ENCODE measurements at regions not wholly inside any gene's neighbourhood (a gene's known extent, or its start where the extent isn't known, plus 50 kb on each side); places are given as distances from the start of the nearest gene placed in this dataset.
"Not testable (repeated sequence)": the region's sequence is repeated elsewhere in the genome, so short reads cannot be mapped to it uniquely, and the experiment has no call there.

DNA sequence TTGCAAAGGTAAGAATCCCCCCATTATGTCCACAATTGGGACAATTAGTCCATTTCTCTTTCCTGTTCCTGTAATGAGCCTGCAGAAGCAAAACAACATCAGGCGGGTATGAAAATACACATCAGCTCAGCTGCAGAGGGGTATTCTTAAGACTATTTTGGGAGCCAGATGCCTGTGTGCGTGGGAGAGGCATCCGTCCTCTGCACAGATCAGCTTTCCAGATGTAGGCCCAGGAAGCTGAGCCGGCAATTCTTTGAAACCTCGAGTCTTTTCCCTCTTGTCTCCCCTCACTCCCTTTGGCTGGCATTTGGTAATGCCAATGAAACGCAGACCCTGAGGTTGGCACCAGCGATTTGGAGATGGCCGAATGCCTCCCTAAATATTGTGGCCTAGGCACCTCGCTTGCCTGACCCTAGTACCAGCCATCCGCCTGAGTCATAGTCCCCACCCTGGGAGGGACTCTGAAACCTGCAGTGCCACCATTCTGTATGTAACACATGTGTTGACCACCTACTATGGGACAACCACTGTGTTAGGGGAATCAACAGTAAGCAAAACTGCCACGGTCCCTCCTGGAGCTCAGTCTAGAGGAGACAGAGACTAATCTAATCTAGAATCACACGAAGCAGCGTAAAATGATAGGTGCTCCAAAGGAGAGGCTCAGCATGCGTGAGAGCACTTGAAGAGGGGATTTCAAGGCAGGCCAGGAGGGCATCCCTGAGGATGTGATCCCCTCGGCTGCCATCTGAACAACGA, 603.0 kb downstream of the MATN1 start:
- DNase-seq (ENCODE audit: low read depth), result no peak

DNA sequence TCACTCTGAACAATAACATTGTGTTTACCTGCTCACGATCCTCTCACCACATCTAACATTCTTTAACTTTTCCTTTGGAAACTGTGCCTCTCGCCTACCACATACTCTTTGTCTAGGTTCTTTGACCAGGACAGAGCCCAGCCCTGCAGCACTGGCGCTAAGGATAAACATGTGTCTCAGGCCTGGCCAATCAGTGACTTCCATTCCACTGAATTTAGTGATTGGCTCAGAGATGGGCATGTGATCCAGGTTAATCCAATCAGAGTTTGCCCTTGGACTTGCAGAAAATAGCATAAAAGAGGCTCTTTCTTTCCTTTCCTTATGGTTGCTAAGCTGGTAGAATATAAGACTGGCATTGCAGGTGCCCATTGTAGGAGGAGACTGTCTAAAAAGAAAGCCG, 605.7 kb downstream of the MATN1 start:
- DNase-seq (ENCODE audit: low read depth), result no peak

DNA sequence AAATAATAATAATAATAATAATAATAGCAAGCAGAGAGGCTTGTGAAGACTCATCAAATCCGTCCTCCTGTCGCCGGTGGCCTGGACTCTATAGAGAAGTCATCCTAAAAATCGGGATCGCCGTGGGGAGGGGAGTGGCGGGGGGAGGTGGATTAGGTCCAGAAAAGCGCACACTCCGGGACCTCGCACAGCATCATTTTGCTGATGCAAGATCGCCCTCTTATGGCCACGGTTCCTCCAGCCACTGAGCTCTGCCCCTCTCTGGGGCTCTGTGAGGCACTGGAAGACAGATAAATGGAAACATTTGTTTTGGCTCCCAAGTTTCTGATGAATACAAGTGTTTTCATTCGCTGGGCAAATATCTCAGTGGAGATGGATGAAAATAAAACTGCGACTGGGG, 612.0 kb downstream of the MATN1 start:
- peak; percentile 20 for DNase-seq (ENCODE audit: low read depth)

DNA sequence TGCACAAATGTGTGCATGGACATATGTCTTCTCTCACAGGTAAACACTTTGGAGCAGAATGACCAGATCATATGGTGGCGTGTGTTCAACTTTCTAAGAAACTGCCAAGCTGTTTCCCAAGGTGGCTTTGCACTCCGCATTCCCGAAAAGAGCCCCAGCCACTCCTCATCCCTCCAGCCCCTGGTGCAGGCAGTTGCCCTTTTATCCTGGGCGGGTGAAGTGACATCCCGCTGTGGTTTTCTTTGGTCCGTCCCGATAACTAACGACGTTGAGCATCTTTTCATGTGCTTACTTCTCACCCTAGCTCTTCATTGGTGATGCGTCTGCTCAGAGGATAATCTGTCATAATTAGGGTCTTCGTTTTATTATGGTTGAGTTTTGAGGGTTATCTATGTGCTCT, 612.5 kb downstream of the MATN1 start:
- no peak for DNase-seq (ENCODE audit: low read depth)

- peak; percentile 30 for DNase-seq (ENCODE audit: low read depth)
Observed at GRCh38 chr1:30109853-30110252, 613.5 kb downstream of the MATN1 start.

DNA sequence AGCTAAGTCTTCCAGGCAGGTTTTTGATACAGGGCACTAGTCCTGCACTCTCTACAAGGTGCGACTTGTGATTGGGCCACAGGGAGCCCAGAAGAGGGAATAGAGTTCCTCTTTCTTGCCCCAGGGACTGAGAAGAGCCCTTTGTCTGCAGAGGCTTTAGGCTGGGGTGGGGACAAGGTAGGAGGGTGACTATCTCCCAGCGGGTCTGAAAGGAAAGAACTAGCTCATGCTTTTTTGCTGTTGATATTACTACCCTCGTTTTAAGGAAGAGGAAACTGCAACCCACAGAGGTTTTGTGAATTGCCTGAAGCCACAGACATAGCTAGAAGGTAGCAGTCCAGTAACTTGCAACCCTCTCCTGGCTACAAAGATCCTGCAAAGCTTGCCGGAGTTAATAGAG, 615.2 kb downstream of the MATN1 start:
- no peak for DNase-seq (ENCODE audit: low read depth)

GRCh38 chr1:30106125-30106524, 617.3 kb downstream of the MATN1 start:
- DNase-seq (ENCODE audit: low read depth), result no peak

DNA sequence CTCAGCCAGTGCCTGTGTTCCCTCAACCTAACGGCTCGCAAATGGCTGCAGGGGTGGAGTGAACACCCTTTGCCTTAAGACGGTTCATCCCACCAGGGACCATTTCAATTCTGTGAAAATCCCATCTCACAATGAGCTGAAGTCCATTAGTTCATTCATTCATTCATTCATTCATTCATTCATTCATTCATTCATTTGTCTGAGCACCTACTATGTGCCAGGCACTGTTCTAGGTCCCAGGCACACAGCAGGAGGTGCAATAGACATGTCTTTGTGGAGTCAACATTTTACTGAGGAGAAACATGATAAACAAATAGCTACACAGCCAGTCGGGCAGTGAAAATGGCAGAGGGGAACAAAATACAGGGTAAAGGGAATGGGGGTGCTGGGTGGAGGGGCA, 618.8 kb downstream of the MATN1 start:
- DNase-seq (ENCODE audit: low read depth), result no peak

DNA sequence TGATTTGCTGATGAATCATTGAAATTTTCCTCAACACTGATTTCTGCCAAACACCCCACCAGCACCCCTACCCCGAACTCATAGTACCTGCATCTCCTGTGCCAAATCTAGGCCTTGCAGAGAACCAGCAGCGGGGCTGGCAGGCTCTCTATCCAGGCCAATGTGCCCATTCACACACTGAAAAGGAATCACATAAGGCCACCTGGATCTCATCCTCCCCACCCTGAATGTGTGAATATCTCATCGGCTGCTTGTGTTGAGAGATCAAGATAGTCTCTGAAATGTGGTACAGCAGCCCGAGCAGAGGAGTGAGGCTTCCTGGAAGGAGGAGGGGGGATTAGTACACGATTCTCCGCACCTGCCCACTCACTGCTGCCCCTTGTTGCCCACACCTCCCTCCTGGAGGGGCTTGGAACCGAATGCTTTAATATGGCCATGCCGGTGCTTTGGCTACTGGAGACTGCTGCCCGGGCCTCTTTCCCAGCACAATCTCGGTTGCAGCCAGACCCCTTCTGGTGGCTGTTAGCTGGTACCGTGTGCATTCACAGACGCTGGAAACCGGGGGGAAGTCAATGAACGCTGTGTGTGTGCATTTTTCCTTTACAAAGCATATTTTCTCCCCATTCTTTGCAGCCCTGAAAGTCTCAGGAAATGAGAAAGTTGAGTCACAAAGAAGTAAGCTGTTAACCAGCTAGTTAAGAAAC, 619.5 kb downstream of the MATN1 start:
- no peak for DNase-seq (ENCODE audit: low read depth)

DNA sequence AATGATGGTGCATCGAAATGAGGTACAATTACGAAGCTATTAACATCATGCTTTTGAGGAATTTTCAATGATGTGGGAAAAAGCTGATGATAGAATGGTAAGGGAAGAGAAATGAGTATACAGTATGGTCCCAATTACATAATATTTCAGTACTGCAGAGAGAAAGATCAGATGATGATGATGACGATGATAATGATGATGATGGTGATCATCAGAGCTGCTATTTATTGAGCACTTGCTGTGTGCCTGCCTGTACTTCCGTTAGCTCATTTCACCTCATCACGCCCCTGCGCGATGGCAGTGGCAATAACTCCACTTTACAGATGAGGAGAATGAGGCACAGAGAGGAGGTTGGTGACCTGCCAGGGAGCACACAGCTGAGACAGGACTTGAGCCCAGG, 620.8 kb downstream of the MATN1 start:
- DNase-seq (ENCODE audit: low read depth), result no peak

DNA sequence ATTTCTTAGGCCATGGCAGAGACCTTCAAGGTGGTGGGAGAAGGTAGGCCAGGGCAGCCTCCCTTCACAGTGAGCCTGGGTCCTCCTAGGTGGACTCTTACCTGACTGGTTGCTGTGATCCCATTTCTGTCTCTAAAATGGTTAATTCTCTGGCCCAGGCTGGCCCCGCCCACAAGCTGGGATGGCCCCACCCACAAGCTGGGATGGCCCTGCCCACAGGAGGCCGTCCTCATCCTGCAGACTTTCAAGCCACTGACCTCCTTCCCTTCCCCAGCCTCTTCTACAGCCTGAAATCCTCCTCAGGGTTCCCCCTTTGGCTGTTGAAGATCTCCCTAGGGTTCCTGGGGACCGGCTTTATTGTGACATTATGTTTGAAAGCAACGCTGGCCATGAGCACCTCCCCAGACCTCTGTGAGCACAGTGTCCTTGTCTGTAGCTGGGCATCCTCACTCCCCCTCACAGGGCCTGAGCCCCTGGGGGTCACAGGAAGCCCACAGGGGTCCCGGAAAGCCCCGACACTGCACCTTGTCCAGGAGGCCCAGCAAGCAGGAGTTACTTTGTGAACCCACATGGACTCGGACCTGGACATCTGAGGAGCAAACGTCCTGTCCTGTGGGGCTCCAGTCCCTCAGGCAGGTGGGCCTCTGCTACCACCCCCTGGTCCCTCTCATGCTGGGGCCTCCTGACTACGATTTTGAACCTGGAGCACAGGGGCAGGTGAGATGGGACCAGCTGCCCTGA, 621.7 kb downstream of the MATN1 start:
- no peak for DNase-seq (ENCODE audit: low read depth)

DNA sequence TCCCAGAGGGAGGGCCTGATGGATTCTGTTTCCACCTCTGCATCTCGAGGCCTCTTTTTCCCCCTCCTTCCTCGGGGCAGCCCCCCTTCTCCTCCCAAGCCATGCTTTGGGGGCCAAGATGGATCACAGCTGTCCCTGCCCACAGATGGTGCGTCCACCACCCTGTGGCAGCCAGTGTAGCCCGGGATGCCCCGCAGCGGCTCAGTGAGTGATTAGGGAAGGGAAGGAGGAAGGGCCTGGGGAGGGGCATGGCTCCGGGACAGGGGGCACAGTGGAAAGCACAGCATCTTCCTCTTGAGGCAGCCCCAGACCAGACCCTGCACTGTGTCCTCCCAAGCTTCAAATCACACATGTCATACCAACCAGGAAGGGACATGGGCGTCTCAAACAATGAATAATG, 622.4 kb downstream of the MATN1 start:
- DNase-seq (ENCODE audit: low read depth), result no peak

DNA sequence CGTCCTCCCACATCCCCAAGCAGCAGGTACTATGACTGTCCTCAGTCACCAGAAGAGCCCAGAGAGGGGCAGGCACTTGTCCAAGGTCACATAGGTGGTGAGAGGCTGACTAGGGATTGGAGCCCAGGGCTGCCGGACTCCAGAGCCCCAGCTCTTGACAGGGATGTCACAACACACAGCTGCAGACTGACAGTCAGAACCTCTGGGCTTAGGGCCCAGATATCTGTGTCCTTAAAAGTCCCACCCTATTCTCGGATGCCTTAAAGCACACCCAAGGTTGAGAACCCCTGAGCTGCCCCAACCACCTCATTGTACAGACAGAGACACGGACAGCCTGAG, 622.9 kb downstream of the MATN1 start:
- DNase-seq (ENCODE audit: low read depth), result no peak

DNA sequence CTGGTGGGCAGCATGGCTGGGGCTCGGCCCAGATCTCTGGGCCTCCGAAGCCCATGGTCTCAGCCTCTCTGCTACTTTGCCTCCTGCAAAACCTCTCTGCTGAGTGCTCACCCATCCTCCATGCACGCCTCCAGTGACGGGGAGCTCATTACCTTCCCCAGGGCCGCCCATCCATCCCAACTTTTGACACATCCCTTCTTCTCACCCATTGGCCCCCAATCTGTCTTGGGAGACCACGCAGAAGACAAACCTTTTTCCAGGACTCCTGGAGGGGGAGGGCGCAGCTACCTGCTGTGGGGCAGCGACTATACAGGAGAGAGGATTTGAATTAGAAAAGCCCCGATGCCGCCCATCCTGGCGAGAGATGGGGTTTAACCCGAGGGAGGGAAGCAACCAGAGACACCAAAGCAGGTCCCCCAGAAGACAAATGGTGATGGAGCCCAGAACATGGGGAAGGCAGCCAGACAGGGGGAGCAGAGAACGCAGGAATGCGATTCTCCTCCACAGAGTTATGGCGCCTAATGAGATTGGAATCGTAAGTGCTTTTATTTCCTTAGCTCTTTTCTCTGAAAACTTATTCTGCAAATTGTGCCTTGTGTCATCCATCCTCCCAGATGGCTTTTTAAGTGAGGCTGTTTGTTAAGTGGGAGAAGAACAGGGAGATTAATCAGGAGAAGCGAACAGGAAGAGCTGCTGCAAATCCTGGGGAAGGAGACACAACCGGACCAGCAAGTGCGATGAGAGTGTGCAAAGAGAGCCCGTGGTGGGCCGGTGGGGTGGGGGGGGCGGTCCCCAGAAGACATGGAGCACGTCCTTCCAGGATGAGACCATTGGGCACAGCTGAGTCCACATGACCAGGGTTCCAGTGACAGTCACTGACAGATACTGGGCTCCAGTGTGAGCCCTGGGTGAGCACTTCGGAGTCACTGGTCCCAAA, 623.5 kb downstream of the MATN1 start:
- DNase-seq (ENCODE audit: low read depth), result no peak

GRCh38 chr1:30097851-30098250, 625.5 kb downstream of the MATN1 start:
- not testable (repeated sequence) for DNase-seq (ENCODE audit: low read depth)

DNA sequence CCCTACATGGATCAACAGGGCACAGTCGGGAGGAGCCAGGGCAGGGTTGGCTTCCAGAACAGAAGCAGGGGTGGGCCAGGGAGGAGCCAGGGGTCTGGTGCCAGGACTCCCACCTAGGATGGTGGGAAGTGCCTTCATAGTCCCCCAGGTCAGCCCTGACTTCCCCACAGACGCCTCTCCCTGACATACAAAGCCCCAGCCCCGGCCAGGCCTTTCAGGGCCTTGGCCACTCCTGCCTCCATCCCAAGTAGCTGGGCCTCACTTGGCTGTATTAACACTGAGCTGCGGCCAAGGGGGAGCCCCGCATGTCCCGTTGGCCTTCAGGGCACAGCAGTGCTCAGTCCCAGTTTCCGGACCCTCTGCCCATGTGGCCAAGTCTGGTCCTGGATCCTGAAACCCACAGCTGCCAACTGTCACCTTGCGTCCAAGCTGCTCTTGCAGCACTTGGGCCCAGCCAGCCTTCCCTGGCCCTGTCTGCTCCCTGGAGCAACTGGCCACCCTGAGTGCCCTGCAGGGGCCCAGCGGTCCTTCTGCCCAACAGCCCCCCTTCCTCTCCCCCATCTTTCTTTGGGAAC, 627.8 kb downstream of the MATN1 start:
- no peak for DNase-seq (ENCODE audit: low read depth)

DNA sequence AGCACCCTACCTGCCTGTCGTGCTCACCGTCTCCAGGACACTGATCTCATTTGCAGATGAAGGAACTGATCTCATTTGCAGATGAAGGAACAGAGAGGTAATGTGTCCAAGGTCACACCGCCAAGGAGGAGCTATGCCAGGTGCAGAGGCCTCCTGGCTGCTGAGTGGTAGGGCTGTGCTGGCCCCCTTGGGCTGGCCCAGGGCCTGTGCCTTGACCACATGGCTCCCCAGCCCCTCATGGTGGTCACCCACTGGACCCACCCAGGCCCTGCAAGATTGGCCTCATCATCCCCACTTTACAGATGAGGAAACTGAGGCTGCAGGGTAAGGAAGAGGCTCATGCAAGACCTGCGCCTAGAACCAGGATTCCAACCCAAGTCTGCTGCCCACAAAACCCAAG, 628.3 kb downstream of the MATN1 start:
- DNase-seq (ENCODE audit: low read depth), result no peak

GRCh38 chr1:30092051-30092858, 631.1 kb downstream of the MATN1 start:
- DNase-seq (ENCODE audit: low read depth), result no peak

- DNase-seq (ENCODE audit: low read depth), result no peak
Observed at GRCh38 chr1:30090162-30090820, 633.1 kb downstream of the MATN1 start.

GRCh38 chr1:30089024-30089430, 634.4 kb downstream of the MATN1 start:
- DNase-seq (ENCODE audit: low read depth), result no peak
